Transverse colon (tissue), 4 donors: ENCODE measurements at regions not wholly inside any gene's neighbourhood (a gene's known extent, or its start where the extent isn't known, plus 50 kb on each side); places are given as distances from the start of the nearest gene placed in this dataset.

ENCODE experiments used
- DNase-seq: peaks from one replicate; pipeline ENCODE4 v3.0.0-alpha.2; 2019
- H3K27ac ChIP-seq, 4 donors: fragments of 200-600 bp; sonication (generic); 2 replicates each; pipeline ENCODE4 v1.5.1; 2016 to 2018; ENCODE audit warnings: inconsistent platforms in 4 of 4
- H3K27me3 ChIP-seq: fragments of 200-600 bp; sonication (generic); 2 replicates; pipeline ENCODE4 v1.5.1; 2017; ENCODE audit warnings: inconsistent platforms
- H3K36me3 ChIP-seq, 4 donors: fragments of 200-600 bp; sonication (generic); 2 replicates each; pipeline ENCODE4 v1.5.1; 2017 to 2019; ENCODE audit warnings: inconsistent platforms in 4 of 4
- H3K4me1 ChIP-seq, 4 donors: fragments of 200-600 bp; sonication (generic); 2 replicates each; pipeline ENCODE4 v1.5.1; 2017 to 2020; ENCODE audit warnings: inconsistent platforms in 4 of 4
- H3K4me3 ChIP-seq, 4 donors: fragments of 200-600 bp; sonication (generic); 1 replicate in 1 of 4; 2 replicates in 3 of 4; pipeline versions ENCODE4 v1.5.1 to v1.6.1; 2017 to 2019; ENCODE audit warnings: inconsistent platforms in 4 of 4
- H3K9me3 ChIP-seq, 2 donors: fragments of 200-600 bp; sonication (generic); 2 replicates each; pipeline ENCODE4 v1.5.1; 2017 to 2019; ENCODE audit warnings: inconsistent platforms in 2 of 2
- EP300 ChIP-seq: sonication (generic); formaldehyde crosslinking; IDR thresholded peaks from one replicate; pipeline ENCODE4 v1.6.1; 2017; ENCODE audit warnings: antibody characterized with exemption, low read depth
- POLR2A ChIP-seq: fragments of 450-650 bp; IDR thresholded peaks from one replicate; pipeline ENCODE4 v1.6.1; 2016; ENCODE audit warnings: antibody characterized with exemption, mild to moderate bottlenecking, moderate library complexity
- POLR2AphosphoS5 ChIP-seq, 3 donors: sonication (generic); formaldehyde crosslinking; IDR thresholded peaks; one replicate each; pipeline ENCODE4 v1.6.1; 2016; ENCODE audit warnings: antibody characterized with exemption in 3 of 3
- WGBS, 2 donors: methylation state at CpG; one replicate each; pipeline ENCODE4 v1.1.5; 2018; ENCODE audit warnings: low coverage in 1 of 2; 5-methylcytosine and 5-hydroxymethylcytosine counted together
- in situ Hi-C, 4 donors: fragments of 200-750 bp; cut with MboI; loops; one replicate each; pipeline versions ENCODE4 v1.15.0 to v1.15.1; 2017; ENCODE audit warnings: low sequenced_read_pairs in 3 of 4, low pct_ligation_motif_present in 1 of 4, low pct_unique_long_range_greater_than_20kb in 1 of 4
- intact Hi-C: fragments of 100-400 bp; cut with DNase I; formaldehyde crosslinking; loops from one replicate; pipeline ENCODE4 v1.15.1; 2023; ENCODE audit warnings: low total_unique reads
- TF ChIP-seq, protein P1 (sequence below), 5 experiments: fragments of 200-600 bp in 3 of 5; fragments of 450-650 bp in 2 of 5; sonication (generic) in 3 of 5; IDR thresholded peaks; 1 replicate in 2 of 5; 2 replicates in 3 of 5; pipeline ENCODE4 v1.5.1; 2016 to 2017; ENCODE audit warnings: antibody characterized with exemption in 5 of 5, inconsistent platforms in 3 of 5, mild to moderate bottlenecking in 2 of 5, moderate library complexity in 1 of 5

DNA sequence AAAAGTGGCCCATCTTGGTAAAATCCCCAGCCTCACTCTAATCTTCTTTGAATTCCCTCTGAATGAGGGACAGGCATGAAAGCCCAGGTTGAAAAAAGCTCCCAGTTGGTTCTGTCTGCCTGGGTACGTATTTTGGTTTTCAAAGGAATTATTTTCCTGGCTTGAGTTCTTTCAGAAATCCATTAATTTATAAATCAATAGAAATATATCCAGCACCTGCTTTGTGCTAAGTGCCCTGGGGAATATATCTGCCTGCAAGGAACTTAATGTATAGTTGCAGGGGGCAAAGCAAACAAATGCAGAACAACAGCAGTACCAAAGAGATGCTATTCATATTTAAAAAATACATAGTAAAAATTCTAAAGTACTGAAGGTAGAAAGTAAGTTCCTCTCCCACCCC lies 362.7 kb downstream of the REEP3 start:
- H3K9me3 ChIP-seq: peaks cover 0 to 6% of the 10 kb centered on the region in 2 donors

DNA sequence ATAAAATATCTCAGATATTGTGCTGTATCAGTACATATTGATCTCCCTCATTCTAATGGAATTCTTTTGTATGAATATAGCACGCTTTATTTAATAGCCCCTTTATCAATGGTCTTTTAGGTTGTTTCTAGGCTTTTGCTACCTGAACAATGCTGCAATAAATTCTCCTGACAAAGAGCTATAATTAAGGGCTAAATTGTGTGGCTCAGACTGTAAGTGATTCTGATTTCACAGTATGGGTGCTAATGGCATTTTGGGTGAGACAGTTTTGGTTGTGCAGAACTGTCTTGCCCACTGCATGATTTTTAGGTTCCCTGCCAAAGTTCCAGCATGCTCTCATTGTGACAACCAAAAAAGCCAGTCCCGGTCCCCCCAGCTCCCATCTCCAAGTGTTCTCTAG lies 363.2 kb downstream of the REEP3 start:
- TF ChIP-seq POLR2A (no peak), POLR2AphosphoS5 (IDR thresholded peaks at IDR 0.05) (no peak)
- H3K27me3 ChIP-seq: no peaks in the 10 kb centered on the region
- intact Hi-C loops: no loop called here
- in situ Hi-C loops: no loop called here
- WGBS, 2 donors: 78 to 100% methylated on average over 1 to 2 of the region's 2 CpGs
- no peak overlapping the region for H3K4me3 ChIP-seq
- H3K9me3 ChIP-seq: peaks cover 0 to 6% of the 10 kb centered on the region in 2 donors
- no peak overlapping the region for H3K27ac ChIP-seq
- no peak for DNase-seq
- H3K36me3 ChIP-seq: no peaks in the 10 kb centered on the region
- no peaks in the 10 kb centered on the region for H3K4me1 ChIP-seq

More for the DNA sequence above, 362.7 kb downstream of the REEP3 start:
- Histone ChIP-seq H3K27me3 (no peaks in the 10 kb centered on the region), H3K4me3 (no peak overlapping the region), H3K4me1 (no peaks in the 10 kb centered on the region), H3K36me3 (no peaks in the 10 kb centered on the region), H3K27ac (no peak overlapping the region)
- TF ChIP-seq POLR2A (no peak), POLR2AphosphoS5 (IDR thresholded peaks at IDR 0.05) (no peak), EP300 (no peak)
- TF ChIP-seq, protein P1, sequence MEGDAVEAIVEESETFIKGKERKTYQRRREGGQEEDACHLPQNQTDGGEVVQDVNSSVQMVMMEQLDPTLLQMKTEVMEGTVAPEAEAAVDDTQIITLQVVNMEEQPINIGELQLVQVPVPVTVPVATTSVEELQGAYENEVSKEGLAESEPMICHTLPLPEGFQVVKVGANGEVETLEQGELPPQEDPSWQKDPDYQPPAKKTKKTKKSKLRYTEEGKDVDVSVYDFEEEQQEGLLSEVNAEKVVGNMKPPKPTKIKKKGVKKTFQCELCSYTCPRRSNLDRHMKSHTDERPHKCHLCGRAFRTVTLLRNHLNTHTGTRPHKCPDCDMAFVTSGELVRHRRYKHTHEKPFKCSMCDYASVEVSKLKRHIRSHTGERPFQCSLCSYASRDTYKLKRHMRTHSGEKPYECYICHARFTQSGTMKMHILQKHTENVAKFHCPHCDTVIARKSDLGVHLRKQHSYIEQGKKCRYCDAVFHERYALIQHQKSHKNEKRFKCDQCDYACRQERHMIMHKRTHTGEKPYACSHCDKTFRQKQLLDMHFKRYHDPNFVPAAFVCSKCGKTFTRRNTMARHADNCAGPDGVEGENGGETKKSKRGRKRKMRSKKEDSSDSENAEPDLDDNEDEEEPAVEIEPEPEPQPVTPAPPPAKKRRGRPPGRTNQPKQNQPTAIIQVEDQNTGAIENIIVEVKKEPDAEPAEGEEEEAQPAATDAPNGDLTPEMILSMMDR (IDR thresholded peaks at IDR 0.05): no peak
- DNase-seq: no peak
- intact Hi-C loops (no loop called here), in situ Hi-C loops (no loop called here)
- 94 to 100% methylated on average over 1 of the region's 1 CpG for WGBS, 2 donors

DNA sequence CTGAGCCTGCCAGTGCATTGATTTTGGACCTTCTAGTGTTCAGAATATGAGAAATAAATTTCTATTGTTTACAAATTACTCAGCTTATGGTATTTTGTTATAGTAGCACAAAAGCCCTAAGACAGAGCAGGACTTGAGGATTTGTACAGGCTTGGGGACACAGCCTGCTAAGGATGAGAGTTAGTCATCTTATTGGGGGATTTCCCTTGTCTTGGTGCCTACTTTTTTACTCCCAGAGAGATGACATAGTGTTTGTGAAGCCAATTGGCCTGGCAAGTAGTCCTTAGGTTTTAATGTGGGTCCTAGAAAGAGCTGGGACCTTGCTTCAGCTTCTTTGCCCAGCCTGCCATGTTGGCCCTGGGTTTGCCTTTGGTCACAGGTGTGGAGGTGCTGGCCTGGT lies 364.0 kb downstream of the REEP3 start:
- in situ Hi-C loops: no loop called here
- no peak overlapping the region for H3K27ac ChIP-seq
- H3K9me3 ChIP-seq: peaks cover 0 to under 1% of the 10 kb centered on the region in 2 donors
- intact Hi-C loops: no loop called here
- DNase-seq: no peak
- TF ChIP-seq, protein P1 (IDR thresholded peaks at IDR 0.05): no peak
- TF ChIP-seq POLR2A (no peak), EP300 (no peak), POLR2AphosphoS5 (IDR thresholded peaks at IDR 0.05) (no peak)
- no peaks in the 10 kb centered on the region for H3K27me3 ChIP-seq
- no peaks in the 10 kb centered on the region for H3K4me1 ChIP-seq
- no peaks in the 10 kb centered on the region for H3K36me3 ChIP-seq
- no peak overlapping the region for H3K4me3 ChIP-seq

GRCh38 chr10:63886281-63887022 lies 365.3 kb downstream of the REEP3 start:
- DNase-seq: no peak
- Histone ChIP-seq H3K36me3 (no peaks in the 10 kb centered on the region), H3K9me3 (no peaks in the 10 kb centered on the region), H3K27ac (no peak overlapping the region), H3K4me3 (no peak overlapping the region), H3K27me3 (no peaks in the 10 kb centered on the region), H3K4me1 (no peaks in the 10 kb centered on the region)
- intact Hi-C loops (no loop called here), in situ Hi-C loops (no loop called here)
- WGBS, 2 donors: 73 to 82% methylated on average over 2 to 4 of the region's 4 CpGs
- no peak for TF ChIP-seq EP300
- TF ChIP-seq, protein P1 (IDR thresholded peaks at IDR 0.05): no peak
- no peak for TF ChIP-seq POLR2A
- no peak for TF ChIP-seq POLR2AphosphoS5 (IDR thresholded peaks at IDR 0.05)
